Chondrocyte (in vitro differentiated cells): ENCODE measurements at regions not wholly inside any gene's neighbourhood (a gene's known extent, or its start where the extent isn't known, plus 50 kb on each side); places are given as distances from the start of the nearest gene placed in this dataset.

Source experiments
- DNase-seq: peaks from one replicate; pipeline ENCODE4 v3.0.0; 2021; ENCODE audit warnings: mixed read lengths, low spot score
- H3K27ac Mint-ChIP-seq: one replicate; pipeline ENCODE4 v1.8.0; 2021; ENCODE audit warnings: mild to moderate bottlenecking, moderate library complexity, mixed read lengths; ENCODE audit not compliant: unreplicated experiment
- H3K27me3 Mint-ChIP-seq: 2 replicates; pipeline ENCODE4 v1.8.0; 2021; ENCODE audit warnings: low read depth, mixed read lengths
- H3K36me3 Mint-ChIP-seq: 2 replicates; pipeline ENCODE4 v1.8.0; 2021; ENCODE audit warnings: low read depth, mixed read lengths
- H3K4me1 Mint-ChIP-seq: 2 replicates; pipeline ENCODE4 v1.8.0; 2021; ENCODE audit warnings: low read depth, mild to moderate bottlenecking, mixed read lengths
- H3K4me3 Mint-ChIP-seq: one replicate; pipeline ENCODE4 v1.8.0; 2021; ENCODE audit warnings: mild to moderate bottlenecking, moderate library complexity, mixed read lengths; ENCODE audit not compliant: unreplicated experiment
- H3K9me3 Mint-ChIP-seq: 2 replicates; pipeline ENCODE4 v1.8.0; 2021; ENCODE audit warnings: low read depth, mixed read lengths
- CTCF ChIP-seq: fragments of 200-600 bp; sonication (generic); IDR thresholded peaks from 2 replicates; pipeline ENCODE4 v1.5.0; 2021; ENCODE audit warnings: antibody characterized with exemption, mild to moderate bottlenecking, moderate library complexity

GRCh38 chr16:50480206-50480605 is 68.0 kb upstream of the NKD1 start:
- Mint-ChIP-seq H3K4me3 (no peak overlapping the region), H3K27me3 (peaks cover 42% of the 10 kb centered on the region), H3K27ac (no peak overlapping the region), H3K9me3 (peaks cover 14% of the 10 kb centered on the region), H3K4me1 (no peaks in the 10 kb centered on the region), H3K36me3 (no peaks in the 10 kb centered on the region)
- TF ChIP-seq CTCF = no peak
- DNase-seq = no peak

GRCh38 chr16:50479771-50480170 is 68.4 kb upstream of the NKD1 start:
- H3K4me1 Mint-ChIP-seq = no peaks in the 10 kb centered on the region
- H3K9me3 Mint-ChIP-seq = peaks cover 10% of the 10 kb centered on the region
- H3K36me3 Mint-ChIP-seq = no peaks in the 10 kb centered on the region
- TF ChIP-seq CTCF = no peak
- no peak overlapping the region for H3K4me3 Mint-ChIP-seq
- H3K27ac Mint-ChIP-seq = no peak overlapping the region
- no peak for DNase-seq
- H3K27me3 Mint-ChIP-seq = peaks cover 42% of the 10 kb centered on the region

GRCh38 chr16:50478773-50479149 is 69.4 kb upstream of the NKD1 start:
- Mint-ChIP-seq H3K27me3 (peaks cover 39% of the 10 kb centered on the region), H3K4me3 (no peak overlapping the region), H3K4me1 (peaks cover under 1% of the 10 kb centered on the region), H3K9me3 (peaks cover 2% of the 10 kb centered on the region), H3K27ac (no peak overlapping the region), H3K36me3 (no peaks in the 10 kb centered on the region)
- DNase-seq = no peak
- TF ChIP-seq CTCF = no peak

DNA sequence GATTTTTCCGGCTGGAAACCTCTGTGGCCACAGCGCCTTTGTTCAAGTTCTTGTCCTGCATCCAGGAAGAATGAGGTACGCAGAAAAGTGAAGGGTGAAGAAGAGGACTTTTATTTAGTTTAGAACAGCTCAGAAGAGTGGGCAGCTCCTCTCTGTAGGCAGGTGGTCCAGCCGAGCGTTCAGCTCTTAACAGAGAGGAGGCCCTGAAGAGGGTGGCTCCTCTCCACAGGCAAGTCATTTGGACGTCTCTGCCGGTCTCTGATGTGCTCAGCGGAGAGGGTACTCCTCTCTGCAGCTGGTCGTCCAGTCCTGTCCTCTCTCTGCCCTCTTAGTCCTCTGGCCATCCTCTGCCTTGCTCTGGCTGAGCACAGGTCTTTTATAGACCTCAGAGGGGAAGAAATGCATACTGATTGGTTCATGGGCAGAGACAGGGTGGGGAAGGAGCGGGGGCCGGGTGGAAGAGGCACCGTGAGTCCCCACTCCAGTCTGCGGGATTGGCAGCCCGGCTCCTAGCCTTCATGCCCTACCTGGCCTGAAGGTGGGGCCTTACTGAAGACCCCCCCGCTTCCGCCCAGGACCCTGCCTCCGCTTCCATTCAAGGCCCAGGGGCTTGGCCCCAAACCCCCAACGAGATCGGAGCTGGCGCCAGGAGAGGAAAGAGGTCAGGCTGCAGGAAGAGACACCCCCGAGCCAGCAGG is 70.0 kb upstream of the NKD1 start:
- TF ChIP-seq CTCF = no peak
- Mint-ChIP-seq H3K9me3 (no peaks in the 10 kb centered on the region), H3K4me3 (no peak overlapping the region), H3K4me1 (peaks cover 4% of the 10 kb centered on the region), H3K27ac (no peak overlapping the region), H3K27me3 (peaks cover 39% of the 10 kb centered on the region), H3K36me3 (no peaks in the 10 kb centered on the region)
- no peak for DNase-seq

- no peak overlapping the region for H3K4me3 Mint-ChIP-seq
- TF ChIP-seq CTCF = no peak
- H3K36me3 Mint-ChIP-seq = no peaks in the 10 kb centered on the region
- H3K4me1 Mint-ChIP-seq = peaks cover 4% of the 10 kb centered on the region
- H3K27me3 Mint-ChIP-seq = peaks cover 37% of the 10 kb centered on the region
- DNase-seq = no peak
- H3K9me3 Mint-ChIP-seq = no peaks in the 10 kb centered on the region
- no peak overlapping the region for H3K27ac Mint-ChIP-seq
Observed at GRCh38 chr16:50476486-50477255, 71.5 kb upstream of the NKD1 start.
